ENCODE measurements at regions not wholly inside any gene's neighbourhood (a gene's known extent, or its start where the extent isn't known, plus 50 kb on each side); places are given as distances from the start of the nearest gene placed in this dataset.
A peak's percentile ranks its signal among the peaks of the same experiment; 100 is the strongest.

DNA sequence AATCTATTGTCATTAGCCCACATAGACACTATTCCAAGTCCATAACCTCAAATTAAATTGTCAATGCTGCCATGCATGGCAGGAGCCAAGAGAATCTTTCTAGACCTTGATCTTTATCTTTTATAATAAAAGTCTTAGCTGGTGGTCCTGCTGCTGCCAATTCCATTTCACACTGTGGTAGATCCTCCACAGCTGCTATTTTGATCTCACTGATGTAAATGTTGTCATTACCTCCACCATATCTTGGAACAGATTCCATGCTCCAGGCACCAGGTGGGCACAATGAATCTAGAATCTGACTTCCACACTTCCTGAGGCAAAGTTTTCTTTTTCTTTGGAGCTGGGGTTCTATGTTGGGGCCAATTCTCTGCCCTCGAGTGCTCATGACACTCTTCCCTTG is 161.2 kb downstream of the TMTC3 start:
- H3K36me3 Mint-ChIP-seq, result no peaks in the 10 kb centered on the region
- peaks cover 4% of the 10 kb centered on the region for H3K9me3 Mint-ChIP-seq
- H3K4me3 Mint-ChIP-seq, result no peak overlapping the region
- no peak overlapping the region for H3K27ac Mint-ChIP-seq
- DNase-seq (ENCODE audit: low spot score in 2 of 2, unreplicated experiment in 2 of 2), result no peak
- TF ChIP-seq, protein P1, sequence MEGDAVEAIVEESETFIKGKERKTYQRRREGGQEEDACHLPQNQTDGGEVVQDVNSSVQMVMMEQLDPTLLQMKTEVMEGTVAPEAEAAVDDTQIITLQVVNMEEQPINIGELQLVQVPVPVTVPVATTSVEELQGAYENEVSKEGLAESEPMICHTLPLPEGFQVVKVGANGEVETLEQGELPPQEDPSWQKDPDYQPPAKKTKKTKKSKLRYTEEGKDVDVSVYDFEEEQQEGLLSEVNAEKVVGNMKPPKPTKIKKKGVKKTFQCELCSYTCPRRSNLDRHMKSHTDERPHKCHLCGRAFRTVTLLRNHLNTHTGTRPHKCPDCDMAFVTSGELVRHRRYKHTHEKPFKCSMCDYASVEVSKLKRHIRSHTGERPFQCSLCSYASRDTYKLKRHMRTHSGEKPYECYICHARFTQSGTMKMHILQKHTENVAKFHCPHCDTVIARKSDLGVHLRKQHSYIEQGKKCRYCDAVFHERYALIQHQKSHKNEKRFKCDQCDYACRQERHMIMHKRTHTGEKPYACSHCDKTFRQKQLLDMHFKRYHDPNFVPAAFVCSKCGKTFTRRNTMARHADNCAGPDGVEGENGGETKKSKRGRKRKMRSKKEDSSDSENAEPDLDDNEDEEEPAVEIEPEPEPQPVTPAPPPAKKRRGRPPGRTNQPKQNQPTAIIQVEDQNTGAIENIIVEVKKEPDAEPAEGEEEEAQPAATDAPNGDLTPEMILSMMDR (IDR thresholded peaks at IDR 0.05; ENCODE audit: unreplicated experiment), result no peak
- no peaks in the 10 kb centered on the region for H3K27me3 Mint-ChIP-seq (ENCODE audit: low read depth)
- peaks cover 26% of the 10 kb centered on the region for H3K4me1 Mint-ChIP-seq

DNA sequence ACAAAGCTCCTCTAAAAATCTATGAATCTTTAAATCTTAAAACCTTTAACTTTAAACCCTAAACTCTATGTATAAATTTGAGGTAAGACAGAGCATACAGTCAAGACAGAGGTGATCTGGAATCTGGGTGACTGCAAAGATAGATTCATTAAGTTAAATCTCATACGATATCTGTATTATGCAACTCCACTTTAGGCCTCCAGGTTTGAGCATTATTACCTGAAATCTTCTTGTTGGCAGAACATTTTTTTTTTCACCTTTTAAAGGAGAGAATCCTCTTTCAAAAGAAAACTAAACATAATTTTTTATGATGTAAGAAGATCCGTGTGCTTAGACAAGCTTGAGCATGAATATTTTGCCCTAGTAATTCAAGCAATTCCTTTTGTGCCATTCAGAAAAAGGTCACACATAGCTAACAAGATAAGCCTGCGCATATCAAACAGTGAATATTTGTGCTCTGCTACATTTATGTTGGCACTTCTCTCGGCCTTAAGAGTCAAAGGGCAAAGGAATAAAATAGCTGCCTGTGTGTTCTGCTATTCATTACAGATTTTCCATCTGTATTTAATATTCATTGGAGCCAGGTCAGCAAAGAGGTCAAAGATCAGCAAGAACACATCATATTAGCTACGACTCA is 163.3 kb downstream of the TMTC3 start:
- H3K4me3 Mint-ChIP-seq, result no peak overlapping the region
- no peaks in the 10 kb centered on the region for H3K36me3 Mint-ChIP-seq
- no peaks in the 10 kb centered on the region for H3K27me3 Mint-ChIP-seq (ENCODE audit: low read depth)
- peaks cover 17% of the 10 kb centered on the region for H3K4me1 Mint-ChIP-seq
- TF ChIP-seq, protein P1 (IDR thresholded peaks at IDR 0.05; ENCODE audit: unreplicated experiment), result peak; percentile 26
- H3K27ac Mint-ChIP-seq, result no peak overlapping the region
- peaks cover 4% of the 10 kb centered on the region for H3K9me3 Mint-ChIP-seq
- no peak for DNase-seq (ENCODE audit: low spot score in 2 of 2, unreplicated experiment in 2 of 2)

DNA sequence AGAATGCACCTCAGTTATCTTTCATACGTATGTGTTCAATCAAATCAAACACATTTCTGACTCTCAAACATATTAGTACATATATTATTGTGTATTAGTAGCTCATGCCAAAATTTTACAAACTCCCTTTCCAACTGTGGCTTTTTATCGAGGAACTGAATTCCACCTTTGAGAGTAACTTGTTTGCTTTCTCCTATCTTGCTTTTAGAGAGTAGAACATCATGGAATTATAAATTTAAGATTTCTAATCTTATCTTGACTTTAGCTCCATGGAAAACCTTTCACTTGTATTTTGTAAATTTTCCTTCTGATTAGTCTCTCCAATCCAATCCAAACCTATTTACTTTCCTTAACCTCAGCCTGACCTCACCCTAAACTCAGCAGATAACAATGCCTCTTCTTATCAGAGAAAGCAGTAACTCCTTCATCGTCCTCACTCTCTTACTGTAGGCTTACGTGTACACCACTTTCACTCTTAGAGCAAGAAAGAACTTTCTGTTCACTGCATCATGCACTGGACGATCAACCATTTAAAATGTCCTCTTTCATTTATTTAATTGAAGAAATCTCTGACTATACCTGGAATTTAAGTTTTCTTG is 164.5 kb downstream of the TMTC3 start:
- Mint-ChIP-seq H3K4me1 (peaks cover 17% of the 10 kb centered on the region), H3K36me3 (no peaks in the 10 kb centered on the region), H3K4me3 (no peak overlapping the region), H3K27me3 (ENCODE audit: low read depth) (no peaks in the 10 kb centered on the region), H3K27ac (peak overlapping the region; percentile 8), H3K9me3 (no peaks in the 10 kb centered on the region)
- DNase-seq (ENCODE audit: low spot score in 2 of 2, unreplicated experiment in 2 of 2), result no peak
- TF ChIP-seq, protein P1 (IDR thresholded peaks at IDR 0.05; ENCODE audit: unreplicated experiment), result no peak

DNA sequence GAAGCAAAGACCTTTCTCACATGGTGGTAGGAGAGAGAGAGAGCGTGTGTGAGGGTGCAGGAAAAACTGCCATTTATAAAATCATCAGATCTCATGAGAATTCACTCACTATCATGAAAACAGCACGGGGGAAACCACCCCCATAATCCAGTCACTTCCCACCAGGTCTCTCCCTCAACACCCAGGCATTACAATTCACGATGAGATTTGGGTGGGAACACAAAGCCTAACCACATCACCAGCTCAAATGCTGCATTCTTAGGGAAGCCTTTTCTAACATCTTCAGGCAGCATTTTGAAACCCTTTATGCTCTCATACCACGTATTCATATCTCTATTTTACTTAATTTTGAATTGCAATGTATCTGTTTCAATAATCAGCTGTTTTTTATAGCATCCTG is 165.9 kb downstream of the TMTC3 start:
- Mint-ChIP-seq H3K4me3 (no peak overlapping the region), H3K27me3 (ENCODE audit: low read depth) (no peaks in the 10 kb centered on the region), H3K9me3 (no peaks in the 10 kb centered on the region), H3K27ac (no peak overlapping the region), H3K4me1 (peaks cover 17% of the 10 kb centered on the region), H3K36me3 (no peaks in the 10 kb centered on the region)
- DNase-seq (ENCODE audit: low spot score in 2 of 2, unreplicated experiment in 2 of 2), result no peak
- TF ChIP-seq, protein P1 (IDR thresholded peaks at IDR 0.05; ENCODE audit: unreplicated experiment), result no peak

DNA sequence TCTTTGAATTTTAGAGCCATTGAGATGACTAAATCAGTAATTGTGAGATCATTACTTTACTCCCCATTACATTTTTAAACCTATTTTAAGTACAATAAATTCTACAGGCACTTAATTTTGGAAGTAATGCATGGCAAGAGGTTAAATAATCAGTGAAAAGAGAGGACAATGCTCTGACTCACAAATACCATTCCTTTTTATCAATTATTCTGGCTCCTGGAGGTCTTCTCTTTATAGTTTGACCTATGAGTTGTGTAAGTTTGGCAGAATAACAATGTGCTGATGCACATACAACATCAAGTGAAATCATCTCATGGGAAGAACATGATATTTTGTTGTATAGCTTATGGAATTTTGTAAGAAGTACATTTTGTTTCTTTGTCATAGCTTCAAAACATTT is 166.7 kb downstream of the TMTC3 start:
- H3K9me3 Mint-ChIP-seq, result no peaks in the 10 kb centered on the region
- H3K27ac Mint-ChIP-seq, result no peak overlapping the region
- H3K27me3 Mint-ChIP-seq (ENCODE audit: low read depth), result no peaks in the 10 kb centered on the region
- H3K36me3 Mint-ChIP-seq, result no peaks in the 10 kb centered on the region
- H3K4me1 Mint-ChIP-seq, result peaks cover 17% of the 10 kb centered on the region
- DNase-seq (ENCODE audit: low spot score in 2 of 2, unreplicated experiment in 2 of 2), result no peak
- H3K4me3 Mint-ChIP-seq, result no peak overlapping the region
- TF ChIP-seq, protein P1 (IDR thresholded peaks at IDR 0.05; ENCODE audit: unreplicated experiment), result no peak
